ENCODE measurements at regions not wholly inside any gene's neighbourhood (a gene's known extent, or its start where the extent isn't known, plus 50 kb on each side); places are given as distances from the start of the nearest gene placed in this dataset.

DNA sequence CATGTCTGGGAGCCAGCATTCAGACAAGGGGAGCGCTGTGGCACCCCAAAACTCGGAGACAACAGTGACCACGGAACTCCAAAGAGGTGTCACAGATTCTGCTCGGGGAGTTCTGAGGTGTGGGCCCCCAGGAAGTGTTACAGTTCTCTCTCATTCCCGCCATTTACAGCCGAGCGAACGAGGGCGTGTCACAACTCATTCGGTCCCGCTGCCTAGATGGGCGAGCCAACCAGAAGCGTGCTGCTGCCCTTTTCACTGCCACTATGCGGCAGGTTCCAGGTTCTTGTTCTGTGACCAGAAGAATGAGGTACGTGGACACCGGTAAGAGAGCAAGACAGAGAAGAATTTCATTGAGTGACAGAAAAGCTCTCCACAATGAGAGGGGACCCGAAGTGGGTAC is 1370.6 kb upstream of the AGA start:
- Mint-ChIP-seq H3K27ac (no peak overlapping the region), H3K4me3 (no peak overlapping the region), H3K4me1 (no peaks in the 10 kb centered on the region), H3K9me3 (peaks cover 0 to 4% (median 3%) of the 10 kb centered on the region in 3 donors), H3K36me3 (no peaks in the 10 kb centered on the region), H3K27me3 (no peaks in the 10 kb centered on the region)
- H3K27me3 ChIP-seq (replicated peaks in 1 of 2; ENCODE audit: control insufficient read depth in 2 of 2, extremely low read depth in 1 of 2, insufficient read depth in 2 of 2, low read length in 1 of 2) = no peaks in the 10 kb centered on the region
- ChIA-PET POLR2A (no interaction called here), CTCF (no interaction called here)
- H3K4me3 ChIP-seq (ENCODE audit: control insufficient read depth in 1 of 2, extremely low read depth in 1 of 2, low read length in 1 of 2) = no peak overlapping the region
- H3K27ac ChIP-seq (ENCODE audit: low read length) = no peak overlapping the region
- H3K36me3 ChIP-seq (ENCODE audit: control insufficient read depth in 2 of 2, extremely low read depth in 1 of 2, insufficient read depth in 1 of 2, low read length in 1 of 2) = no peaks in the 10 kb centered on the region
- ATAC-seq (replicated peaks in 1 of 4) (no peak), DNase-seq (no peak)
- H3K9me3 ChIP-seq = no peaks in the 10 kb centered on the region
- no peaks in the 10 kb centered on the region for H3K4me1 ChIP-seq (ENCODE audit: control insufficient read depth in 1 of 2, extremely low read depth in 1 of 2, insufficient read depth in 2 of 2, low read length in 2 of 2)
- 84% methylated on average over 16 of the region's 17 CpGs for WGBS (ENCODE audit: insufficient coverage)

DNA sequence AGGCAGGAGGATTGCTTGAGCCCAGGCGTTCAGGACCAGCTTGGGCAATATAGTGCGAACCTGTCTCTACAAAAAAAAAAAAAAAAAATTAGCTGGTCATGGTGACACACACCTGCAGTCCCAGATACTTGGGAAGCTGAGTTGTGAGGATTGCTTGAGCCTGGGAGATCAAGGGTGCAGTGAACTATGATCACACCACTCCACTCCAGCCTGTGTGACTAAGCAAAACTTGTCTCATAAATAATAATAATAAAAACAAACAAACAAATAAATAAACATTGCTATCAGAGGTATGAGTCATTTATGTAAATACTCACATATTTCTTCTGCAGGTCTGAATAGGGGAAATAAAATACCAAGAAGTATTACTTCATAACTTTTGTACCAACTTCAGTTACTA is 1372.7 kb upstream of the AGA start:
- peaks cover 0 to 4% (median 3%) of the 10 kb centered on the region in 3 donors for H3K9me3 Mint-ChIP-seq

DNA sequence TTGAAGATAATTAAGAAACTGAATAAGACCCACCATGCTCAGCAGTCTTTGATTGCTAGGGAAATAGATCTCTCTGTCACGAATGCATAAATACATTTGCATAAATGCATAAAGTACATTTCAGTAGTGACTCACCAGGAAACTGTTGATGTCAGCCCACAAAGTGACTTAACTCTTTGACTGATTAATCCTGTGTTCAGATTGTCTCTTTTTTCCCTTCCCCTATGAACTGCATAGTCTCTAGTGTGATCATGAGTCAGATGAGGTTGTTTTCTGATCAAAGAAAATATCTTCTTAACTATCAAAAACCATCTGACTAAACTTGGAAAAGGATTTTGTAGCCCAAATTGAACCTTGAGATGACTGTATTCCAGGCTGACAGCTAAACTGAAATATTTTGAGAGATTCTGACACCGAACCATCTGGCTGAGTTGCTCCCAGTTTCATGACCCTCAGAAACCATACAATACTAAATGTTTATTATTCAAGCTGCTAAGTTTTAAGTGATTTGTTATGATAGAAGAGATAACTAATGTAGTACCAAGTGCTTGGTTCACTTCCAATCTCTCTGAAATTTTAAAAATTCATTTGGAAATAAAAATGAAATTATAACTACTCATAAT is 1381.5 kb upstream of the AGA start:
- POLR2A ChIA-PET = no interaction called here
- Mint-ChIP-seq H3K27ac (no peak overlapping the region), H3K4me3 (no peak overlapping the region), H3K9me3 (peaks cover 4 to 8% (median 5%) of the 10 kb centered on the region in 3 donors), H3K4me1 (no peaks in the 10 kb centered on the region), H3K36me3 (no peaks in the 10 kb centered on the region), H3K27me3 (no peaks in the 10 kb centered on the region)
- H3K27ac ChIP-seq (ENCODE audit: low read length) = no peak overlapping the region
- CTCF ChIA-PET = no interaction called here
- no peak for ATAC-seq (replicated peaks in 1 of 4)
- no peaks in the 10 kb centered on the region for H3K9me3 ChIP-seq
- no CpG with 5 or more reads among the region's 2 CpGs for WGBS (ENCODE audit: insufficient coverage)
- no peaks in the 10 kb centered on the region for H3K4me1 ChIP-seq (ENCODE audit: control insufficient read depth in 1 of 2, extremely low read depth in 1 of 2, insufficient read depth in 2 of 2, low read length in 2 of 2)
- DNase-seq = no peak
- H3K4me3 ChIP-seq (ENCODE audit: control insufficient read depth in 1 of 2, extremely low read depth in 1 of 2, low read length in 1 of 2) = no peak overlapping the region
- no peaks in the 10 kb centered on the region for H3K36me3 ChIP-seq (ENCODE audit: control insufficient read depth in 2 of 2, extremely low read depth in 1 of 2, insufficient read depth in 1 of 2, low read length in 1 of 2)
- no peaks in the 10 kb centered on the region for H3K27me3 ChIP-seq (replicated peaks in 1 of 2; ENCODE audit: control insufficient read depth in 2 of 2, extremely low read depth in 1 of 2, insufficient read depth in 2 of 2, low read length in 1 of 2)

More for the DNA sequence above, 1372.7 kb upstream of the AGA start:
- Histone ChIP-seq H3K4me3 (ENCODE audit: control insufficient read depth in 1 of 2, extremely low read depth in 1 of 2, low read length in 1 of 2) (no peak overlapping the region), H3K27me3 (replicated peaks in 1 of 2; ENCODE audit: control insufficient read depth in 2 of 2, extremely low read depth in 1 of 2, insufficient read depth in 2 of 2, low read length in 1 of 2) (no peaks in the 10 kb centered on the region), H3K4me1 (ENCODE audit: control insufficient read depth in 1 of 2, extremely low read depth in 1 of 2, insufficient read depth in 2 of 2, low read length in 2 of 2) (no peaks in the 10 kb centered on the region), H3K9me3 (no peaks in the 10 kb centered on the region), H3K36me3 (ENCODE audit: control insufficient read depth in 2 of 2, extremely low read depth in 1 of 2, insufficient read depth in 1 of 2, low read length in 1 of 2) (no peaks in the 10 kb centered on the region), H3K27ac (ENCODE audit: low read length) (no peak overlapping the region)
- Mint-ChIP-seq H3K4me1 (no peaks in the 10 kb centered on the region), H3K4me3 (no peak overlapping the region), H3K27me3 (no peaks in the 10 kb centered on the region), H3K36me3 (no peaks in the 10 kb centered on the region), H3K27ac (no peak overlapping the region)
- ATAC-seq (replicated peaks in 1 of 4) (no peak), DNase-seq (no peak)
- POLR2A ChIA-PET = no interaction called here
- no CpG with 5 or more reads among the region's 2 CpGs for WGBS (ENCODE audit: insufficient coverage)
- CTCF ChIA-PET = no interaction called here

DNA sequence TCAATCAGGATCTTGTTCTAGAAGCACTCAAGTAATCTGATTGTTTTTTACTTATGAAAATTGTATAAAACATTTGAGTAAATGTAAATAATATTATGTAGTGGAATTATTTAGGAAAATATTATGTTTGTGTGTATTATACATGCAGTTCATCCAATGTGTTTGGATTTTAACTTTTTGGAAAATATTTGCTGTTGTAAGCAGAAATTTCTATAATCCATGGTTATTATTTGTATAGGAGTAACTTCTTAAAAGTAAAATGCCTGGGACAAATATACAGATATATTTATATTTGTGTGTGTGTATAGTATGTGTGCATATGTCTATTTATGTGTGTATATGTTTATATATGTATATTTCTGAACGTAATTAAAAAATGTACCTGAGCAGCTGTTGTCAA is 1394.6 kb upstream of the AGA start:
- H3K36me3 ChIP-seq (ENCODE audit: control insufficient read depth in 2 of 2, extremely low read depth in 1 of 2, insufficient read depth in 1 of 2, low read length in 1 of 2) = no peaks in the 10 kb centered on the region
- Mint-ChIP-seq H3K4me3 (no peak overlapping the region), H3K27ac (no peak overlapping the region), H3K36me3 (no peaks in the 10 kb centered on the region), H3K27me3 (no peaks in the 10 kb centered on the region), H3K9me3 (peaks cover 6 to 10% (median 6%) of the 10 kb centered on the region in 3 donors), H3K4me1 (no peaks in the 10 kb centered on the region)
- no peaks in the 10 kb centered on the region for H3K4me1 ChIP-seq (ENCODE audit: control insufficient read depth in 1 of 2, extremely low read depth in 1 of 2, insufficient read depth in 2 of 2, low read length in 2 of 2)
- DNase-seq (no peak), ATAC-seq (replicated peaks in 1 of 4) (no peak)
- H3K4me3 ChIP-seq (ENCODE audit: control insufficient read depth in 1 of 2, extremely low read depth in 1 of 2, low read length in 1 of 2) = no peak overlapping the region
- ChIA-PET CTCF (no interaction called here), POLR2A (no interaction called here)
- WGBS (ENCODE audit: insufficient coverage) = no CpG with 5 or more reads among the region's 1 CpG
- no peaks in the 10 kb centered on the region for H3K9me3 ChIP-seq
- H3K27ac ChIP-seq (ENCODE audit: low read length) = no peak overlapping the region
- H3K27me3 ChIP-seq (replicated peaks in 1 of 2; ENCODE audit: control insufficient read depth in 2 of 2, extremely low read depth in 1 of 2, insufficient read depth in 2 of 2, low read length in 1 of 2) = no peaks in the 10 kb centered on the region

DNA sequence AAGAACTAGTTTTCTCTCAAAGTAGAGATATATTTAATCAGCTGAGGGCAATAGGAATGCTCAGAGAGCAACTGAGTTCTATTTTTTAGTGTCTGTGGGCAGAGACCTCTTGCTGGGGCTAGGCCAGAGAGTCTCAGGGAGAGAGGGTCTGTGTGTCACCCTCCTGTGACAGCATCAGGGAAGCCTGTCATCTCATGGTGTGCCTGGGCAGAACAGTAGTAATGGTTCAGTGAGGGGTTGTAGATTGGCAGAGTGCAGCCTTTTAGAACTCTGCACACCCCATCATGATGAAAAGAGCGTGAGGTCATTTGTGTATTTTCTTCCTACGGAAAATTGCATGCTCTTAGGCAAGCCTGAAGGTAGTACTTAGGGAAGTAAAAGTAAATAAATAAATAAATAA is 1396.5 kb upstream of the AGA start:
- Histone ChIP-seq H3K9me3 (no peaks in the 10 kb centered on the region), H3K27ac (ENCODE audit: low read length) (no peak overlapping the region), H3K27me3 (replicated peaks in 1 of 2; ENCODE audit: control insufficient read depth in 2 of 2, extremely low read depth in 1 of 2, insufficient read depth in 2 of 2, low read length in 1 of 2) (no peaks in the 10 kb centered on the region), H3K36me3 (ENCODE audit: control insufficient read depth in 2 of 2, extremely low read depth in 1 of 2, insufficient read depth in 1 of 2, low read length in 1 of 2) (no peaks in the 10 kb centered on the region), H3K4me3 (ENCODE audit: control insufficient read depth in 1 of 2, extremely low read depth in 1 of 2, low read length in 1 of 2) (no peak overlapping the region), H3K4me1 (ENCODE audit: control insufficient read depth in 1 of 2, extremely low read depth in 1 of 2, insufficient read depth in 2 of 2, low read length in 2 of 2) (no peaks in the 10 kb centered on the region)
- ATAC-seq (replicated peaks in 1 of 4) = no peak
- no peak for DNase-seq
- POLR2A ChIA-PET = no interaction called here
- H3K27me3 Mint-ChIP-seq = no peaks in the 10 kb centered on the region
- no CpG with 5 or more reads among the region's 2 CpGs for WGBS (ENCODE audit: insufficient coverage)
- H3K36me3 Mint-ChIP-seq = no peaks in the 10 kb centered on the region
- no peaks in the 10 kb centered on the region for H3K4me1 Mint-ChIP-seq
- H3K9me3 Mint-ChIP-seq = peaks cover 3 to 14% (median 11%) of the 10 kb centered on the region in 3 donors
- no peak overlapping the region for H3K4me3 Mint-ChIP-seq
- CTCF ChIA-PET = no interaction called here
- H3K27ac Mint-ChIP-seq = no peak overlapping the region

DNA sequence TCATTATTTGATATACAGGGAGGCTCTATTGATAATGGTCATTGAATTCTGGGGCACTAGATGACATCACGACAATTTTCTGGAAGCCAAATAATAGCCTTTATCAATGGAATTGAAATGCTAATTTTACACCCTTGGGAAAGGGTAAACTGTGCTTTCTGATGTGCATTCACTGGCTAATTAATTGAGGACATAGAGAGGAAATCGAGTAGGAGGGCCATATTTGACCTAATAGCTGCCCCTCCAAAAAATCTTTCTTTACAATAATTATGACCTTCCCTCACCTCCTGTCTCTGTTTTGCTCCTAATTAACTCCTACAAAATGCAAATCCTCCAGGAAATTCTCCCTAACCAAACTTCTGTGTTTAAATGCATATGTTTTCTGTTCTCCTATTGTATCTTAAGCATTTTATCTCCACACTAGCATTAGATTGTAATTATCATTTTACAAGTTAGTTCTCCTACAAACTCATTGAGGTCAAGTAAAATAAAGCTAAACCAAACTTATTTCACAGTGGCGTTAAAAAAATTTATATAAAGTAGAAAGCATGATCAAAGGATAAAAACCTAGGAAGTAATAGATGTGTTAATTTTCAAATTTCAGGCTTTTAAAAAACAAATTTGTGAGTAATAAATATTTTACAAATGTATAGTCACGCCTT is 1414.0 kb upstream of the AGA start:
- H3K4me1 Mint-ChIP-seq = no peaks in the 10 kb centered on the region
- Histone ChIP-seq H3K4me3 (ENCODE audit: control insufficient read depth in 1 of 2, extremely low read depth in 1 of 2, low read length in 1 of 2) (no peak overlapping the region), H3K9me3 (no peaks in the 10 kb centered on the region), H3K36me3 (ENCODE audit: control insufficient read depth in 2 of 2, extremely low read depth in 1 of 2, insufficient read depth in 1 of 2, low read length in 1 of 2) (no peaks in the 10 kb centered on the region), H3K27ac (ENCODE audit: low read length) (no peak overlapping the region), H3K4me1 (ENCODE audit: control insufficient read depth in 1 of 2, extremely low read depth in 1 of 2, insufficient read depth in 2 of 2, low read length in 2 of 2) (no peaks in the 10 kb centered on the region), H3K27me3 (replicated peaks in 1 of 2; ENCODE audit: control insufficient read depth in 2 of 2, extremely low read depth in 1 of 2, insufficient read depth in 2 of 2, low read length in 1 of 2) (no peaks in the 10 kb centered on the region)
- no peaks in the 10 kb centered on the region for H3K27me3 Mint-ChIP-seq
- DNase-seq (no peak), ATAC-seq (replicated peaks in 1 of 4) (no peak)
- no peak overlapping the region for H3K27ac Mint-ChIP-seq
- POLR2A ChIA-PET = no interaction called here
- CTCF ChIA-PET = no interaction called here
- peaks cover 0 to 10% (median 3%) of the 10 kb centered on the region in 3 donors for H3K9me3 Mint-ChIP-seq
- WGBS (ENCODE audit: insufficient coverage) = no CpG with 5 or more reads among the region's 4 CpGs
- no peak overlapping the region for H3K4me3 Mint-ChIP-seq
- H3K36me3 Mint-ChIP-seq = no peaks in the 10 kb centered on the region
